Endothelial cell of umbilical vein (primary cell): ENCODE measurements at regions not wholly inside any gene's neighbourhood (a gene's known extent, or its start where the extent isn't known, plus 50 kb on each side); places are given as distances from the start of the nearest gene placed in this dataset.

ENCODE experiments used
- BruUV-seq: library from RNA; stranded (reverse); fragments of 400-500 nt; replicated peaks from 2 replicates; lab custom pipeline; 2021; lab: Mats Ljungman, UMichigan
- CTCF ChIA-PET: fragments of 300-600, 350-600 bp; sonication (Branson Sonifier 250); formaldehyde crosslinking; loops from one replicate; lab custom pipeline; 2021; ENCODE audit warnings: antibody characterized with exemption, inconsistent platforms; lab: Charles Lee
- POLR2A ChIA-PET: fragments of 300-600, 350-600 bp; sonication (Branson Sonifier 250); formaldehyde crosslinking; loops from one replicate; lab custom pipeline; 2021; ENCODE audit warnings: antibody characterized with exemption, inconsistent platforms; lab: Charles Lee
- DNase-seq: peaks from one replicate; pipeline ENCODE4 v3.0.0-alpha.2; 2011; ENCODE audit warnings: low read depth, low spot score
- FAIRE-seq: peaks from 2 replicates; lab custom pipeline; 2011; peaks lifted over from hg19 to GRCh38; lab: Jason Lieb, UNC
- H2AFZ ChIP-seq: 2 replicates; pipeline ENCODE4 v1.6.0; 2012; ENCODE audit warnings: low read depth, low read length, control low read depth, inconsistent platforms
- H3K27ac ChIP-seq: 2 replicates; pipeline ENCODE4 v1.5.1; 2011; ENCODE audit warnings: low read depth, mild to moderate bottlenecking, control low read depth, low read length, moderate library complexity; ENCODE audit not compliant: insufficient read depth
- H3K27me3 ChIP-seq, 2 experiments: 2 replicates each; pipeline versions ENCODE4 v1.6.0 to v1.6.1; 2011; ENCODE audit warnings: low read length in 2 of 2, mixed read lengths in 1 of 2; ENCODE audit not compliant: control insufficient read depth in 2 of 2, insufficient read depth in 2 of 2
- H3K36me3 ChIP-seq, 2 experiments: 2 replicates in 1 of 2; 3 replicates in 1 of 2; pipeline ENCODE4 v1.5.1; 2011; ENCODE audit warnings: low read length in 2 of 2, mild to moderate bottlenecking in 1 of 2, moderate library complexity in 1 of 2; ENCODE audit not compliant: control insufficient read depth in 2 of 2, insufficient read depth in 2 of 2; ENCODE audit errors: extremely low read depth in 1 of 2
- H3K4me1 ChIP-seq: 3 replicates; pipeline ENCODE4 v1.5.1; 2011; ENCODE audit warnings: mild to moderate bottlenecking, low read length; ENCODE audit not compliant: control insufficient read depth, insufficient read depth; ENCODE audit errors: extremely low read depth
- H3K4me2 ChIP-seq: 2 replicates; pipeline ENCODE4 v1.6.1; 2011; ENCODE audit warnings: low read length, control low read depth, mixed read lengths; ENCODE audit not compliant: insufficient read depth
- H3K4me3 ChIP-seq, 3 experiments: fragments of 200-600 bp in 1 of 3; sonication (generic), shearing (Covaris generic) in 1 of 3; replicated peaks in 1 of 3; 2 replicates each; pipeline ENCODE4 v1.5.1; 2011 to 2016; ENCODE audit warnings: control low read depth in 3 of 3, low read length in 3 of 3, mild to moderate bottlenecking in 2 of 3, inconsistent platforms in 1 of 3, low read depth in 1 of 3, moderate library complexity in 1 of 3; ENCODE audit not compliant: insufficient read depth in 1 of 3
- H3K79me2 ChIP-seq: 2 replicates; pipeline ENCODE4 v1.6.0; 2012; ENCODE audit warnings: low read length, inconsistent platforms; ENCODE audit not compliant: control insufficient read depth, insufficient read depth
- H3K9ac ChIP-seq: replicated peaks from 2 replicates; pipeline ENCODE3; 2011; ENCODE audit warnings: low read length, control low read depth; ENCODE audit not compliant: insufficient read depth; ENCODE audit errors: extremely low read depth
- H3K9me1 ChIP-seq: replicated peaks from 3 replicates; pipeline ENCODE4 v1.6.0; 2011; ENCODE audit warnings: mild to moderate bottlenecking, low read length; ENCODE audit not compliant: control insufficient read depth, insufficient read depth; ENCODE audit errors: extremely low read depth
- H3K9me3 ChIP-seq: replicated peaks from 2 replicates; pipeline ENCODE4 v1.5.1; 2012; ENCODE audit warnings: low read length, inconsistent platforms; ENCODE audit not compliant: control insufficient read depth, insufficient read depth
- H4K20me1 ChIP-seq: replicated peaks from 2 replicates; pipeline ENCODE3; 2011; ENCODE audit warnings: mild to moderate bottlenecking, low read length; ENCODE audit not compliant: control insufficient read depth, insufficient read depth; ENCODE audit errors: extremely low read depth
- EZH2 ChIP-seq: IDR thresholded peaks from 2 replicates; pipeline ENCODE4 v1.6.1; 2012; ENCODE audit warnings: borderline replicate concordance, low read depth, mild to moderate bottlenecking, moderate library complexity, low read length, inconsistent platforms; ENCODE audit not compliant: severe bottlenecking
- FOS ChIP-seq: IDR thresholded peaks from 2 replicates; pipeline ENCODE4 v1.6.1; 2011; ENCODE audit warnings: mild to moderate bottlenecking, low read length, moderate library complexity, borderline replicate concordance; ENCODE audit not compliant: insufficient read depth
- GATA2 ChIP-seq: IDR thresholded peaks from 2 replicates; pipeline ENCODE4 v1.7.0; 2011; ENCODE audit warnings: low read depth, mild to moderate bottlenecking, moderate library complexity, mixed read lengths, low read length; ENCODE audit not compliant: insufficient read length, insufficient read depth
- JUN ChIP-seq: IDR thresholded peaks from 2 replicates; pipeline ENCODE4 v1.6.1; 2011; ENCODE audit warnings: borderline replicate concordance, low read depth; ENCODE audit not compliant: insufficient read length, insufficient read depth
- MYC ChIP-seq: IDR thresholded peaks from one replicate; pipeline ENCODE4 v1.6.1; 2011; ENCODE audit warnings: mild to moderate bottlenecking, low read depth, low read length
- POLR2A ChIP-seq: IDR thresholded peaks from 2 replicates; pipeline ENCODE4 v1.6.1; 2012; ENCODE audit warnings: low read depth, mild to moderate bottlenecking, control low read depth, low read length
- POLR2AphosphoS5 ChIP-seq: IDR thresholded peaks from 2 replicates; pipeline ENCODE4 v1.6.1; 2012; ENCODE audit warnings: low read depth, mild to moderate bottlenecking, control low read depth, low read length, moderate library complexity; ENCODE audit not compliant: insufficient read depth
- dilution Hi-C: fragments of 300-500 bp; cut with MboI; formaldehyde crosslinking; loops from one replicate; pipeline ENCODE4 v1.15.0; 2019; ENCODE audit warnings: low sequenced_read_pairs; ENCODE audit not compliant: extremely low pct_ligation_motif_present
- intact Hi-C: fragments of 100-400 bp; cut with micrococcal nuclease; formaldehyde crosslinking; loops from one replicate; pipeline ENCODE4 v1.10.0; 2022
- TF ChIP-seq, protein P1 (sequence below), 2 donors: IDR thresholded peaks; 1 replicate in 1 of 2; 2 replicates in 1 of 2; pipeline ENCODE4 v1.5.1; 2011; ENCODE audit warnings: low read length in 2 of 2, mild to moderate bottlenecking in 2 of 2, moderate library complexity in 2 of 2, control low read depth in 1 of 2, inconsistent platforms in 1 of 2, low read depth in 1 of 2; ENCODE audit not compliant: insufficient read depth in 1 of 2; ENCODE audit errors: extremely low read depth in 1 of 2
- TF ChIP-seq, protein P2 (sequence below): IDR thresholded peaks from 2 replicates; pipeline ENCODE4 v1.6.1; 2011; ENCODE audit not compliant: insufficient read depth, insufficient read length

DNA sequence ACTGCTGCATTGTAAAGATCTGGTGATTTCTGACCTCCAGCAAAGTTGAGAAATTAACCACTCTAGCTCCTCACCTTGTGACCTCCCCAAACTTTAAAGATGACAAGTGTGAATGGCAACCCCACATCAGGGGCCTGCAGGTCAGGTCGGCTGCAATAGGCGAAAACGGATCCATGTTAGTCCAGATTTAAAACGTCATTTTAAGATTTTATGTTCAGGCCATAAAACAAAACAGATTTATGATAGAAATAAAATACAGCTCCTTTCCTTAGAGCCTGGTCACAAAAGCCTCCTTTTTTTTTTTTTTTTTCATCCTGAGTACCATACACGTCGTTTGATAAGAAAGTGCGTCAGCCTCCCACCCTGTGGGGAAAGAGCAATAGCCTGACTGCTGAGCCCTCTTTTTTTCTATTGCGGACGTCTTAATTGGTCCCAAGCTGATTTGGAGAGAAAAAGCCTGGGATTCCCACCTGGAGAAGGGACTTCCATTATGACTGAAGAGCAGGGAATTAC is 519.2 kb upstream of the NOX3 start:
- Histone ChIP-seq H3K4me3 (no peak overlapping the region), H3K27ac (no peak overlapping the region), H3K4me2 (no peak overlapping the region), H4K20me1 (no peaks in the 10 kb centered on the region), H3K4me1 (no peaks in the 10 kb centered on the region), H3K27me3 (no peaks in the 10 kb centered on the region), H3K79me2 (no peaks in the 10 kb centered on the region), H3K9me1 (no peaks in the 10 kb centered on the region), H2AFZ (no peak overlapping the region), H3K9me3 (no peaks in the 10 kb centered on the region), H3K36me3 (no peaks in the 10 kb centered on the region), H3K9ac (no peak overlapping the region)
- no peak for FAIRE-seq
- ChIA-PET CTCF (interaction anchor here (0.7 to 1.3 kb wide), 2 partner anchors 10 to 384 kb away, joined by 3 to 4 read pairs; no protein-coding TSS in a partner anchor), POLR2A (no interaction called here)
- DNase-seq = no peak
- dilution Hi-C loops (no loop called here), intact Hi-C loops (no loop called here)
- no TSS peak for BruUV-seq
- no peak for TF ChIP-seq EZH2
- TF ChIP-seq, protein P1, sequence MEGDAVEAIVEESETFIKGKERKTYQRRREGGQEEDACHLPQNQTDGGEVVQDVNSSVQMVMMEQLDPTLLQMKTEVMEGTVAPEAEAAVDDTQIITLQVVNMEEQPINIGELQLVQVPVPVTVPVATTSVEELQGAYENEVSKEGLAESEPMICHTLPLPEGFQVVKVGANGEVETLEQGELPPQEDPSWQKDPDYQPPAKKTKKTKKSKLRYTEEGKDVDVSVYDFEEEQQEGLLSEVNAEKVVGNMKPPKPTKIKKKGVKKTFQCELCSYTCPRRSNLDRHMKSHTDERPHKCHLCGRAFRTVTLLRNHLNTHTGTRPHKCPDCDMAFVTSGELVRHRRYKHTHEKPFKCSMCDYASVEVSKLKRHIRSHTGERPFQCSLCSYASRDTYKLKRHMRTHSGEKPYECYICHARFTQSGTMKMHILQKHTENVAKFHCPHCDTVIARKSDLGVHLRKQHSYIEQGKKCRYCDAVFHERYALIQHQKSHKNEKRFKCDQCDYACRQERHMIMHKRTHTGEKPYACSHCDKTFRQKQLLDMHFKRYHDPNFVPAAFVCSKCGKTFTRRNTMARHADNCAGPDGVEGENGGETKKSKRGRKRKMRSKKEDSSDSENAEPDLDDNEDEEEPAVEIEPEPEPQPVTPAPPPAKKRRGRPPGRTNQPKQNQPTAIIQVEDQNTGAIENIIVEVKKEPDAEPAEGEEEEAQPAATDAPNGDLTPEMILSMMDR (IDR thresholded peaks at IDR 0.05; ENCODE audit: extremely low read depth in 1 of 2, insufficient read depth in 1 of 2, low read depth in 1 of 2, low read length in 2 of 2) = no peak
- TF ChIP-seq MYC = no peak
- TF ChIP-seq POLR2A = no peak
- no peak for TF ChIP-seq GATA2
- no peak for TF ChIP-seq FOS
- no peak for TF ChIP-seq POLR2AphosphoS5
- no peak for TF ChIP-seq JUN
- TF ChIP-seq, protein P2, sequence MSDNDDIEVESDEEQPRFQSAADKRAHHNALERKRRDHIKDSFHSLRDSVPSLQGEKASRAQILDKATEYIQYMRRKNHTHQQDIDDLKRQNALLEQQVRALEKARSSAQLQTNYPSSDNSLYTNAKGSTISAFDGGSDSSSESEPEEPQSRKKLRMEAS = no peak
